ENCODE measurements at regions not wholly inside any gene's neighbourhood (a gene's known extent, or its start where the extent isn't known, plus 50 kb on each side); places are given as distances from the start of the nearest gene placed in this dataset.

DNA sequence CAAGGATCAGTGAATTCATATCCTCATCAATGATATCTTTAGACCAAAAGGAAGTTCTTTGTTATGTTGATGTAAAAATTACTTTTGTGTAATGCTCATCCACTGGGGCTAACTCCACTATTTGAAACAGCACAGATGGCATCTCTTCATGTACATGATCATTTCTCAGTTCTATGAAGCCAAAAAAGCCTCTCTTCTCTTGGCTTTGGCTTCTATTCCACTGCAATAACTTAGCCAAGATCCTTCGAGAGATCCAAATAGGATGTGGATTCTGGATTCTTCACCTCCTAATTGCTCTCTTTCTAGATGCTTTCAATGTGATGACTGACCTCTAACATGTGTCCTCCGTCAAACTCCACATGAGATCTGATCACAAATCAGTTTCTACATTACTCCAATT lies 851.2 kb downstream of the GALC start:
- TF ChIP-seq, protein P1, sequence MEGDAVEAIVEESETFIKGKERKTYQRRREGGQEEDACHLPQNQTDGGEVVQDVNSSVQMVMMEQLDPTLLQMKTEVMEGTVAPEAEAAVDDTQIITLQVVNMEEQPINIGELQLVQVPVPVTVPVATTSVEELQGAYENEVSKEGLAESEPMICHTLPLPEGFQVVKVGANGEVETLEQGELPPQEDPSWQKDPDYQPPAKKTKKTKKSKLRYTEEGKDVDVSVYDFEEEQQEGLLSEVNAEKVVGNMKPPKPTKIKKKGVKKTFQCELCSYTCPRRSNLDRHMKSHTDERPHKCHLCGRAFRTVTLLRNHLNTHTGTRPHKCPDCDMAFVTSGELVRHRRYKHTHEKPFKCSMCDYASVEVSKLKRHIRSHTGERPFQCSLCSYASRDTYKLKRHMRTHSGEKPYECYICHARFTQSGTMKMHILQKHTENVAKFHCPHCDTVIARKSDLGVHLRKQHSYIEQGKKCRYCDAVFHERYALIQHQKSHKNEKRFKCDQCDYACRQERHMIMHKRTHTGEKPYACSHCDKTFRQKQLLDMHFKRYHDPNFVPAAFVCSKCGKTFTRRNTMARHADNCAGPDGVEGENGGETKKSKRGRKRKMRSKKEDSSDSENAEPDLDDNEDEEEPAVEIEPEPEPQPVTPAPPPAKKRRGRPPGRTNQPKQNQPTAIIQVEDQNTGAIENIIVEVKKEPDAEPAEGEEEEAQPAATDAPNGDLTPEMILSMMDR (IDR thresholded peaks at IDR 0.05) = no peak
- no peak for TF ChIP-seq POLR2A (IDR thresholded peaks at IDR 0.05)

All from esophagus squamous epithelium (tissue), 4 donors.